Astrocyte of the cerebellum (primary cell): ENCODE measurements at regions not wholly inside any gene's neighbourhood (a gene's known extent, or its start where the extent isn't known, plus 50 kb on each side); places are given as distances from the start of the nearest gene placed in this dataset.

Experiments
- DNase-seq: peaks from one replicate; pipeline ENCODE4 v3.0.0-alpha.2; 2011; ENCODE audit warnings: low read depth
- H3K4me3 ChIP-seq: 2 replicates; pipeline ENCODE4 v1.5.1; 2011; ENCODE audit warnings: mild to moderate bottlenecking, low read depth, low read length, moderate library complexity
- in situ Hi-C: cut with HindIII; loops from 2 replicates; pipeline ENCODE4 v1.10.0; 2017; ENCODE audit warnings: low sequenced_read_pairs
- TF ChIP-seq, protein P1 (sequence below): IDR thresholded peaks from 2 replicates; pipeline ENCODE4 v1.5.1; 2012; ENCODE audit warnings: low read length, low read depth, moderate library complexity, mild to moderate bottlenecking; ENCODE audit errors: missing control alignments

DNA sequence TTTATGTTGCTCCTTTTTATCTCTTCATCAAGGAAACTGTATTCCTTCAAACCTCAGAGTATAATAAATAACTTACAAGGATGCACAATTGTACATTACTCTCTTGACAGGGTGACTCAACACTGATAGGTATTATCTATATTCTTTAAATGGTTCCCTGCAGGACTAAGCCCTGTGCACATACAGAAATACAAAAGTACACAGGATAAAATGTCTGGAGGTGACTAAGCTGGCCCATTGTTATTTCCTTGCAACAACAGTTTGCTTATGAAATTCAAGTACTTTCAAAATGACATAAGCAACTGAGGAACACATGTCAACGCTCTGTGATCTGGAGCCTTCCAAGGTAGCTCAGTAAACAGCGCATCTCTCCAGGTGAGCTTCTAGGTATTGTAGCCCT lies 83.8 kb upstream of the RPL34 start:
- TF ChIP-seq, protein P1, sequence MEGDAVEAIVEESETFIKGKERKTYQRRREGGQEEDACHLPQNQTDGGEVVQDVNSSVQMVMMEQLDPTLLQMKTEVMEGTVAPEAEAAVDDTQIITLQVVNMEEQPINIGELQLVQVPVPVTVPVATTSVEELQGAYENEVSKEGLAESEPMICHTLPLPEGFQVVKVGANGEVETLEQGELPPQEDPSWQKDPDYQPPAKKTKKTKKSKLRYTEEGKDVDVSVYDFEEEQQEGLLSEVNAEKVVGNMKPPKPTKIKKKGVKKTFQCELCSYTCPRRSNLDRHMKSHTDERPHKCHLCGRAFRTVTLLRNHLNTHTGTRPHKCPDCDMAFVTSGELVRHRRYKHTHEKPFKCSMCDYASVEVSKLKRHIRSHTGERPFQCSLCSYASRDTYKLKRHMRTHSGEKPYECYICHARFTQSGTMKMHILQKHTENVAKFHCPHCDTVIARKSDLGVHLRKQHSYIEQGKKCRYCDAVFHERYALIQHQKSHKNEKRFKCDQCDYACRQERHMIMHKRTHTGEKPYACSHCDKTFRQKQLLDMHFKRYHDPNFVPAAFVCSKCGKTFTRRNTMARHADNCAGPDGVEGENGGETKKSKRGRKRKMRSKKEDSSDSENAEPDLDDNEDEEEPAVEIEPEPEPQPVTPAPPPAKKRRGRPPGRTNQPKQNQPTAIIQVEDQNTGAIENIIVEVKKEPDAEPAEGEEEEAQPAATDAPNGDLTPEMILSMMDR, result no peak
- in situ Hi-C loops, result no loop called here
- no peak overlapping the region for H3K4me3 ChIP-seq
- no peak for DNase-seq

DNA sequence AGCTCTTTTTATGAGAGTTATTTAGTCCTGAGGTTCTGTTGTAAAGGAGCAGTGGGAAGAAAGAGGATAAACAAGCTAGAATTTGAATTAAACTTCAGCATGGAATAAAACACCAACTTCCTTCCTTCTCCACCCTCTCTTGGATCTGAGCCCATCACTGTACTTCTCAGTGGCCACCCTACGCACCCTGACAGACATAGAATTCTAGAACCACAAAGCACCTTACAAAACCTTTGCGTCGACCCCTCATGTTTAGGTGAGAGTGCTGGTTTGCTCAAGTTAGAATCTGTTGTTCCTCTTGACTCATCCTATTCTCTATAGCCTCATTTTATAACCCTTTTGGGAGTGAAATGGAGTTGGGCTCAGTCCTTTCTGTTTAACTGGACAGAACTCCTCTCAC lies 84.6 kb upstream of the RPL34 start:
- no peak for DNase-seq
- H3K4me3 ChIP-seq, result no peak overlapping the region
- in situ Hi-C loops, result no loop called here
- TF ChIP-seq, protein P1, result no peak

DNA sequence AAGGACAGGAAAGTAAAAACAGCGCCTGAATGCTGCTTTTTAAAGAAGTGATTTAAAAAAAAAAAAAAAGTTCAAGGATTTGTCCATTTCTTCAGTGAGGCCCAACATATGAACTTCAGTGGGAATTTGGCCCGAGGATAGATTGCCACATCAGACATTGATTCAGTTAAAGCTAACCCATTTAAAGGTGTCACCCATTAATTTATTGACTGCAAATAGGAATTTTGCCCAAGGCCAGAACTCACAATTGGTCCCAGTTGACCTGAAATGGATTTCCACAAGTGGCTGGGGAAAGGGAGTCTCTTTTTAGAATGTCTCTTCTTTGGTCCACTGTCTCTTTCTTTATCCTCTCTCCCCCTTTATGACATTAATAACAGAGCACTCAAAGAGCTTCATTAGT lies 86.5 kb upstream of the RPL34 start:
- DNase-seq, result no peak
- in situ Hi-C loops, result no loop called here
- TF ChIP-seq, protein P1, result no peak
- H3K4me3 ChIP-seq, result no peak overlapping the region

DNA sequence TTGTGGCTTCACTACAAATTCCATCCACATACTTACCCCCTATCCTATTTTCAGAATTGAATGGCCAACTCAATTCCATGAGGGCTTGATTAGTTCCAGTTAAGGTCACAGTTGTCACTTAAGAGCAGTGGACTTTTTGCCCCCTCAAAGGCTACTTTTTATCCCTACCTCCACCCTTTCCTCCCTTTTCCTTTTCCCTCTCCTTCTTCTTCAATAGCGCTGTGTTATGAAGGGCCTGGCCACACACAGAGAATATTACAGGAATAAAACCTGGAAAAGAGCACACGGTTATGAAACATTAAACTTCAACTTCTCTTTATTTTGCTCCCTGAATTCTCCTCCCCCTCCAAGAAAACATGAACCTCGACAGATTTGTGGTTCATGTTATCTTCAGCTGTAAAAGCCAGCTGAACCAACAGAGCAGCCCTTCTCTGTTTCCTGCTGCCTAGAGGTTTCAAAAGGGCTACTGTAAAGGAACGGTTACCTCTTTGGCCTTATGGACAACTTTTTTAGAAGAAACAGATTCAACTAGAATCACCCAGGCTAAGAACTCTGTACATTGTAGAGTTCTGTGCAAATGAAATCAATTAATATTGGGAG lies 87.0 kb upstream of the RPL34 start:
- in situ Hi-C loops, result no loop called here
- H3K4me3 ChIP-seq, result no peak overlapping the region
- DNase-seq, result no peak
- TF ChIP-seq, protein P1, result no peak

DNA sequence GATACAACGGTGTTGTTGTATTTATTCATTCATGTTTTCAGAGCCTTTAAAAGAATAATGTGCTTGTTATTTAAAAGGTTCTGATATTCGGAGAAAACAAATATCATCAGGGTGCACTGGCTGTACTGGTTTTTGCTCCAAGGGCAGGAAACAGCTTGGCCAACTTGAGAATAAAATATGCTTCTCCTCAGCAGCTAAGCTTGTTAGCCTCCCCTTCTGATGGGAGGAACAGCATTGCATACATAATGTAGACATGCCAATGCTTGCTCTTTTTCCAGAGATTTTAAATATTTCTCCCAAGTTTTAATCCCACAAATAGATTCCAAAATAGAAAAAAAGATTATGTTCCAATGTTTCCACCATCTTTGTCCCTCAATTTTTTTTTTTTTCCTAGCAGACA lies 87.6 kb upstream of the RPL34 start:
- TF ChIP-seq, protein P1, result no peak
- in situ Hi-C loops, result no loop called here
- no peak for DNase-seq
- no peak overlapping the region for H3K4me3 ChIP-seq

DNA sequence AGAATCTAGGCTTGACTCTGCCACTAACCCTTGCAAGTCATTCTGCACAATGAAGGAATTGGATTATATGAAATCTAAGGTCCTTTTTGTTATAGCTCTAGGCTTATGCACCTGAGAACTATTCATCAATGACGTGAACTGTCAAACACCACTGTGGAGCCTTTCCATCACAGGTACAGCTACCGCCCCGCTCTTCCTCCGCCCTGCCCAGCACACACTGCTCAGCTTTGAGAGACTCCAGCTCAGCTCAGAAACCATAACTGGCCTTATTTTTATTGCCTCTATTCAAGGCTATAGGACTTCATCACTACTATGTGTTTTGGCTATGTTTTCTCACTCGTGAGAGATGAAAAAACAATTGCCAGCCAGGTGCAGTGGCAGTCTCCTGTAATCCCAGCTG lies 88.2 kb upstream of the RPL34 start:
- TF ChIP-seq, protein P1, result no peak

DNA sequence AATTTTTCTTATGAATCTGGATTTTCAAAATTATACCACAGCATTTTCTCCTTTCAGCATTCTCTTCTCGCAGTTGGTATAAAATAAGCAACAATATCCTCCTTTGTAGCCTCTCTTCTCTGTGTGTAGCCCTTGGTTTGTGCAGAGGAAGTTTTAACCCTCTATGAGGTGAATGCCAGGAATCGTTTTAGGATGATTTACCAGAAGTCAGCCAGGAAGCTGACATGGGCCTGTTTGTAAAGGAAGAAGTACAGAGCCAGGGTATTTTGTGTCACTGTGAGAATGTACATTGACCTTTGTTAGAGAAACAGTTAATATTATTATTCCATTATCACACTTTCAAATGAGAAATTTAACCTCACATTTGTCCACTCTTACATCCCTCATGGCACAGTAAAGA lies 88.9 kb upstream of the RPL34 start:
- no peak overlapping the region for H3K4me3 ChIP-seq
- in situ Hi-C loops, result no loop called here
- no peak for DNase-seq
- TF ChIP-seq, protein P1, result no peak

More for the DNA sequence above, 88.2 kb upstream of the RPL34 start:
- no peak for DNase-seq
- no peak overlapping the region for H3K4me3 ChIP-seq
- in situ Hi-C loops, result no loop called here
